ENCODE measurements at regions not wholly inside any gene's neighbourhood (a gene's known extent, or its start where the extent isn't known, plus 50 kb on each side); places are given as distances from the start of the nearest gene placed in this dataset.

- H3K4me1 ChIP-seq (ENCODE audit: control insufficient read depth, extremely low read depth, insufficient read depth, low read length): peaks cover 18% of the 10 kb centered on the region
Observed at GRCh38 chr18:31232013-31232412, 69.4 kb upstream of the DSC1 start.

DNA sequence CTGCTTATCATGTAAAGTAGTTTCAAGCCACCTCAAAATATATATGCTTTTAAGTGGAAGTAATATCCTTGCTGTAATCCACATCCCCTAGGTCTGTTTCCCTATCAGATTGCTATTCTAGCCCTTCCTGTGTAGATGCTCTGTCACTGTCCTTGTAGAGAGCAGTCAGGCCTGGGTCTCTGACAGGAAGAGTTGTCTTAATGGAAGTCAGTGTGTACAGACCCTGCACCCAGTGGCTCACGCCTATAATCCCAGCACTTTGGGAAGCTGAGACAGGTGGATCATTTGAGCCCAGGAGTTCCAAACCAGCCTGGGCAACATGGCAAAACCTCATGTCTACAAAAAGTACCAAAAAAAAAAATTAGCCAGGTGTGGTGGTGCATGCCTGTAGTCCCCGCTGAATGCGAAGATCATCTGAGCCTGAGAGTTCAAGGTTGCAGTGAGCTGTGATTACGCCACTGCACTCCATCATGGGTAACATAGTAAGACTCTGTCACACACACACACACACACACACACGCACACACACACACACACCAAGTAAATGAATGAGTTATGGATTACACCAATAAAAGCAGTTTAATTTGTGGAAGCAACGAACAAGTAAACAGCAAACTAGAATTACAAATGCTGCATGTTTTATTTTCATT is 70.2 kb upstream of the DSC1 start:
- FAIRE-seq: no peak
- dilution Hi-C loops (cut with MboI; ENCODE audit: extremely low pct_ligation_motif_present, low sequenced_read_pairs): no loop called here

More at GRCh38 chr18:31232013-31232412, 69.4 kb upstream of the DSC1 start:
- Histone ChIP-seq H3K9ac (ENCODE audit: control insufficient read depth, extremely low read depth, insufficient read depth, low read length) (no peak overlapping the region), H3K9me1 (ENCODE audit: control insufficient read depth, extremely low read depth, insufficient read depth, low read length) (no peaks in the 10 kb centered on the region), H3K9me3 (ENCODE audit: control insufficient read depth, low read depth, low read length) (no peaks in the 10 kb centered on the region), H2AFZ (ENCODE audit: control insufficient read depth, low read length) (no peak overlapping the region), H3K36me3 (ENCODE audit: control insufficient read depth in 2 of 2, extremely low read depth in 1 of 2, insufficient read depth in 2 of 2, low read length in 2 of 2) (no peaks in the 10 kb centered on the region), H3K27me3 (ENCODE audit: control insufficient read depth, extremely low read depth, insufficient read depth, low read length) (no peaks in the 10 kb centered on the region), H4K20me1 (ENCODE audit: control insufficient read depth, extremely low read depth, insufficient read depth, low read length) (no peaks in the 10 kb centered on the region), H3K27ac (ENCODE audit: control insufficient read depth, insufficient read depth, low read length) (no peak overlapping the region), H3K79me2 (ENCODE audit: control insufficient read depth, insufficient read depth, low read length) (no peaks in the 10 kb centered on the region), H3K4me3 (ENCODE audit: control insufficient read depth in 2 of 3, extremely low read depth in 1 of 3, insufficient read depth in 2 of 3, low read depth in 1 of 3, low read length in 3 of 3) (no peak overlapping the region), H3K4me2 (ENCODE audit: control insufficient read depth, extremely low read depth, insufficient read depth, low read depth, low read length) (no peak overlapping the region)
- FAIRE-seq (no peak), DNase-seq (ENCODE audit: low read depth, low spot score) (no peak)
- dilution Hi-C loops (cut with MboI; ENCODE audit: extremely low pct_ligation_motif_present, low sequenced_read_pairs): no loop called here
- no peak for TF ChIP-seq EZH2 (IDR thresholded peaks at IDR 0.05; ENCODE audit: low read length)
- TF ChIP-seq CTCF (optimal IDR thresholded peaks at IDR 0.05 in 1 of 3, IDR thresholded peaks at IDR 0.05 in 1 of 3, conservative IDR thresholded peaks at IDR 0.05 in 1 of 3; ENCODE audit: extremely low read depth in 1 of 3, insufficient read depth in 2 of 3, low read length in 3 of 3): no peak

More for the DNA sequence above, 70.2 kb upstream of the DSC1 start:
- TF ChIP-seq CTCF (optimal IDR thresholded peaks at IDR 0.05 in 1 of 3, IDR thresholded peaks at IDR 0.05 in 1 of 3, conservative IDR thresholded peaks at IDR 0.05 in 1 of 3; ENCODE audit: extremely low read depth in 1 of 3, insufficient read depth in 2 of 3, low read length in 3 of 3) (no peak), EZH2 (IDR thresholded peaks at IDR 0.05; ENCODE audit: low read length) (no peak)
- Histone ChIP-seq H2AFZ (ENCODE audit: control insufficient read depth, low read length) (no peak overlapping the region), H3K9ac (ENCODE audit: control insufficient read depth, extremely low read depth, insufficient read depth, low read length) (no peak overlapping the region), H4K20me1 (ENCODE audit: control insufficient read depth, extremely low read depth, insufficient read depth, low read length) (no peaks in the 10 kb centered on the region), H3K79me2 (ENCODE audit: control insufficient read depth, insufficient read depth, low read length) (no peaks in the 10 kb centered on the region), H3K27me3 (ENCODE audit: control insufficient read depth, extremely low read depth, insufficient read depth, low read length) (no peaks in the 10 kb centered on the region), H3K9me3 (ENCODE audit: control insufficient read depth, low read depth, low read length) (no peaks in the 10 kb centered on the region), H3K27ac (ENCODE audit: control insufficient read depth, insufficient read depth, low read length) (no peak overlapping the region), H3K4me2 (ENCODE audit: control insufficient read depth, extremely low read depth, insufficient read depth, low read depth, low read length) (no peak overlapping the region), H3K36me3 (ENCODE audit: control insufficient read depth in 2 of 2, extremely low read depth in 1 of 2, insufficient read depth in 2 of 2, low read length in 2 of 2) (no peaks in the 10 kb centered on the region), H3K4me3 (ENCODE audit: control insufficient read depth in 2 of 3, extremely low read depth in 1 of 3, insufficient read depth in 2 of 3, low read depth in 1 of 3, low read length in 3 of 3) (no peak overlapping the region), H3K4me1 (ENCODE audit: control insufficient read depth, extremely low read depth, insufficient read depth, low read length) (peaks cover 18% of the 10 kb centered on the region), H3K9me1 (ENCODE audit: control insufficient read depth, extremely low read depth, insufficient read depth, low read length) (no peaks in the 10 kb centered on the region)
- DNase-seq (ENCODE audit: low read depth, low spot score): no peak
